ENCODE measurements at regions not wholly inside any gene's neighbourhood (a gene's known extent, or its start where the extent isn't known, plus 50 kb on each side); places are given as distances from the start of the nearest gene placed in this dataset.

DNA sequence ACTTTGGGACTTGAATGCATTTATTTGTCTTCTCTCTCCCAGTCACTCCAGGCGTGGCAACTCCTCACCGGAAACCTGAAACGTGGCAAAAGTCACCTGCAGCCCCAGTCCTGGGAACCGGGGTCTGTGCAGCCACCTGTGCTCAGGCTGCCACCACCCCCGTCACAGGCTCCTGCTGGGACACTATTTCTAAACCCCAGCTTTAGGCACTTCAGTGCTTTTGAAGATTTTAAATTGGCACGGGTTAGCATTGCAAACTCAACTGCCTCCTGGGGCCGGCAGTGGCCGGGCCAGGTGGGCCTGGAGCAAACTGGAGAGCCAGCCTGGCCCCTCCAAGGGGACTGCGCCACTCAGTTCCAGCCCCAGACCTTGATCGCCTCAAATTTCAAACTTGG lies 146.7 kb upstream of the IQSEC1 start:
- TF ChIP-seq, protein P1, sequence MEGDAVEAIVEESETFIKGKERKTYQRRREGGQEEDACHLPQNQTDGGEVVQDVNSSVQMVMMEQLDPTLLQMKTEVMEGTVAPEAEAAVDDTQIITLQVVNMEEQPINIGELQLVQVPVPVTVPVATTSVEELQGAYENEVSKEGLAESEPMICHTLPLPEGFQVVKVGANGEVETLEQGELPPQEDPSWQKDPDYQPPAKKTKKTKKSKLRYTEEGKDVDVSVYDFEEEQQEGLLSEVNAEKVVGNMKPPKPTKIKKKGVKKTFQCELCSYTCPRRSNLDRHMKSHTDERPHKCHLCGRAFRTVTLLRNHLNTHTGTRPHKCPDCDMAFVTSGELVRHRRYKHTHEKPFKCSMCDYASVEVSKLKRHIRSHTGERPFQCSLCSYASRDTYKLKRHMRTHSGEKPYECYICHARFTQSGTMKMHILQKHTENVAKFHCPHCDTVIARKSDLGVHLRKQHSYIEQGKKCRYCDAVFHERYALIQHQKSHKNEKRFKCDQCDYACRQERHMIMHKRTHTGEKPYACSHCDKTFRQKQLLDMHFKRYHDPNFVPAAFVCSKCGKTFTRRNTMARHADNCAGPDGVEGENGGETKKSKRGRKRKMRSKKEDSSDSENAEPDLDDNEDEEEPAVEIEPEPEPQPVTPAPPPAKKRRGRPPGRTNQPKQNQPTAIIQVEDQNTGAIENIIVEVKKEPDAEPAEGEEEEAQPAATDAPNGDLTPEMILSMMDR (IDR thresholded peaks at IDR 0.05; ENCODE audit: low read depth, low read length) = no peak
- TF ChIP-seq EZH2phosphoT487 (IDR thresholded peaks at IDR 0.05; ENCODE audit: low read depth) = no peak
